ENCODE measurements at regions not wholly inside any gene's neighbourhood (a gene's known extent, or its start where the extent isn't known, plus 50 kb on each side); places are given as distances from the start of the nearest gene placed in this dataset.

- H3K9me3 ChIP-seq (replicated peaks in 1 of 2; ENCODE audit: control insufficient read depth in 1 of 2, insufficient read depth in 1 of 2, low read length in 2 of 2), result no peaks in the 10 kb centered on the region
- no peak overlapping the region for H3K4me2 ChIP-seq (replicated peaks; ENCODE audit: extremely low read depth, low read length, poor library complexity, severe bottlenecking)
- no peak overlapping the region for H3K4me3 ChIP-seq (replicated peaks in 1 of 3; ENCODE audit: low read depth in 2 of 3, low read length in 3 of 3)
- H4K20me1 ChIP-seq (ENCODE audit: insufficient read depth, low read length), result no peaks in the 10 kb centered on the region
- no peaks in the 10 kb centered on the region for H3K4me1 ChIP-seq (ENCODE audit: control insufficient read depth in 1 of 2, insufficient read depth in 2 of 2, low read length in 2 of 2)
- no peak overlapping the region for H3K9ac ChIP-seq (ENCODE audit: insufficient read depth, low read length, poor library complexity, severe bottlenecking)
- H3K9me3 Mint-ChIP-seq, result peaks cover 0 to 2% (median 0%) of the 10 kb centered on the region in 7 donors
- intact Hi-C loops (cut with micrococcal nuclease), result no loop called here
- no peaks in the 10 kb centered on the region for H3K79me2 ChIP-seq (ENCODE audit: insufficient read depth, low read length)
- no peak for DNase-seq
- no peaks in the 10 kb centered on the region for H3K27me3 ChIP-seq (ENCODE audit: control insufficient read depth in 2 of 2, insufficient read depth in 2 of 2, low read length in 2 of 2)
- no peaks in the 10 kb centered on the region for H3K36me3 Mint-ChIP-seq
- H3K27ac Mint-ChIP-seq, result no peak overlapping the region
- WGBS (ENCODE audit: insufficient coverage), result 77% methylated on average over 4 of the region's 7 CpGs
- no peak overlapping the region for H2AFZ ChIP-seq (ENCODE audit: insufficient read depth, low read depth, low read length, poor library complexity, severe bottlenecking)
- peaks cover 0 to 2% (median 0%) of the 10 kb centered on the region in 3 donors for H3K27me3 Mint-ChIP-seq (ENCODE audit: low read depth in 3 of 3)
- TF ChIP-seq, protein P1, sequence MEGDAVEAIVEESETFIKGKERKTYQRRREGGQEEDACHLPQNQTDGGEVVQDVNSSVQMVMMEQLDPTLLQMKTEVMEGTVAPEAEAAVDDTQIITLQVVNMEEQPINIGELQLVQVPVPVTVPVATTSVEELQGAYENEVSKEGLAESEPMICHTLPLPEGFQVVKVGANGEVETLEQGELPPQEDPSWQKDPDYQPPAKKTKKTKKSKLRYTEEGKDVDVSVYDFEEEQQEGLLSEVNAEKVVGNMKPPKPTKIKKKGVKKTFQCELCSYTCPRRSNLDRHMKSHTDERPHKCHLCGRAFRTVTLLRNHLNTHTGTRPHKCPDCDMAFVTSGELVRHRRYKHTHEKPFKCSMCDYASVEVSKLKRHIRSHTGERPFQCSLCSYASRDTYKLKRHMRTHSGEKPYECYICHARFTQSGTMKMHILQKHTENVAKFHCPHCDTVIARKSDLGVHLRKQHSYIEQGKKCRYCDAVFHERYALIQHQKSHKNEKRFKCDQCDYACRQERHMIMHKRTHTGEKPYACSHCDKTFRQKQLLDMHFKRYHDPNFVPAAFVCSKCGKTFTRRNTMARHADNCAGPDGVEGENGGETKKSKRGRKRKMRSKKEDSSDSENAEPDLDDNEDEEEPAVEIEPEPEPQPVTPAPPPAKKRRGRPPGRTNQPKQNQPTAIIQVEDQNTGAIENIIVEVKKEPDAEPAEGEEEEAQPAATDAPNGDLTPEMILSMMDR (IDR thresholded peaks at IDR 0.05), result no peak
- H3K4me1 Mint-ChIP-seq, result no peaks in the 10 kb centered on the region
- H3K36me3 ChIP-seq (replicated peaks in 1 of 2; ENCODE audit: control insufficient read depth in 1 of 2, insufficient read depth in 2 of 2, low read length in 2 of 2), result no peaks in the 10 kb centered on the region
- no peak overlapping the region for H3K27ac ChIP-seq (ENCODE audit: low read depth in 1 of 2, low read length in 2 of 2)
- H3K4me3 Mint-ChIP-seq, result no peak overlapping the region
These were observed 971.3 kb upstream of the FAM98A start for GRCh38 chr2:34570266-34570872.

DNA sequence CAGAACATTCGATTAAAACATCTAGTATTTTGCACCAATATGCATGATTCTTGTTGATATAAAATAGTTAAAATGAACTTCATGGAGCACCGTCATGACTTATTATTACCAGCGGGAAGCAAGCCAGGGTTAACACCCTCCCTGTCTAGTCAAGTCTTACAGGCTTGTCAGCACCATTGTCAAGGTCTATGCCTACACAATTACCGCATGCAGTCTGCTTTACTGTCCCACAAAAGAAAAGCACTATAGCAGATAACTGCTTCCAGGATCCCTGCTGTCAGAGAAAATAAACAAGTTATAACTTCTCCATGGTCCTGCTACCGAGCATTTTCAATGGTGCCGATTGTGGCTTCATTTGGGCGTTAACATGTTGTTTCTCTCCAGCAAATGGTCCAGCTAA lies 968.0 kb upstream of the FAM98A start:
- WGBS (ENCODE audit: insufficient coverage), result 94% methylated on average over 5 of the region's 7 CpGs

More for the DNA sequence above, 968.0 kb upstream of the FAM98A start:
- TF ChIP-seq, protein P1 (IDR thresholded peaks at IDR 0.05), result no peak
- H4K20me1 ChIP-seq (ENCODE audit: insufficient read depth, low read length), result no peaks in the 10 kb centered on the region
- Mint-ChIP-seq H3K9me3 (peaks cover 0 to 2% (median 0%) of the 10 kb centered on the region in 7 donors), H3K27ac (no peak overlapping the region), H3K27me3 (ENCODE audit: low read depth in 3 of 3) (peaks cover 0 to 2% (median 0%) of the 10 kb centered on the region in 3 donors), H3K4me1 (no peaks in the 10 kb centered on the region), H3K36me3 (no peaks in the 10 kb centered on the region), H3K4me3 (no peak overlapping the region)
- H2AFZ ChIP-seq (ENCODE audit: insufficient read depth, low read depth, low read length, poor library complexity, severe bottlenecking), result no peak overlapping the region
- no peak overlapping the region for H3K9ac ChIP-seq (ENCODE audit: insufficient read depth, low read length, poor library complexity, severe bottlenecking)
- no peaks in the 10 kb centered on the region for H3K36me3 ChIP-seq (replicated peaks in 1 of 2; ENCODE audit: control insufficient read depth in 1 of 2, insufficient read depth in 2 of 2, low read length in 2 of 2)
- H3K27ac ChIP-seq (ENCODE audit: low read depth in 1 of 2, low read length in 2 of 2), result no peak overlapping the region
- H3K9me3 ChIP-seq (replicated peaks in 1 of 2; ENCODE audit: control insufficient read depth in 1 of 2, insufficient read depth in 1 of 2, low read length in 2 of 2), result no peaks in the 10 kb centered on the region
- intact Hi-C loops (cut with micrococcal nuclease), result no loop called here
- no peak for DNase-seq
- no peaks in the 10 kb centered on the region for H3K4me1 ChIP-seq (ENCODE audit: control insufficient read depth in 1 of 2, insufficient read depth in 2 of 2, low read length in 2 of 2)
- H3K4me3 ChIP-seq (replicated peaks in 1 of 3; ENCODE audit: low read depth in 2 of 3, low read length in 3 of 3), result no peak overlapping the region
- no peak overlapping the region for H3K4me2 ChIP-seq (replicated peaks; ENCODE audit: extremely low read depth, low read length, poor library complexity, severe bottlenecking)
- H3K79me2 ChIP-seq (ENCODE audit: insufficient read depth, low read length), result no peaks in the 10 kb centered on the region
- H3K27me3 ChIP-seq (ENCODE audit: control insufficient read depth in 2 of 2, insufficient read depth in 2 of 2, low read length in 2 of 2), result no peaks in the 10 kb centered on the region

All from CD14-positive monocyte (primary cell).